ENCODE measurements at regions not wholly inside any gene's neighbourhood (a gene's known extent, or its start where the extent isn't known, plus 50 kb on each side); places are given as distances from the start of the nearest gene placed in this dataset.
"Not testable (repeated sequence)": the region's sequence is repeated elsewhere in the genome, so short reads cannot be mapped to it uniquely, and the experiment has no call there.

DNA sequence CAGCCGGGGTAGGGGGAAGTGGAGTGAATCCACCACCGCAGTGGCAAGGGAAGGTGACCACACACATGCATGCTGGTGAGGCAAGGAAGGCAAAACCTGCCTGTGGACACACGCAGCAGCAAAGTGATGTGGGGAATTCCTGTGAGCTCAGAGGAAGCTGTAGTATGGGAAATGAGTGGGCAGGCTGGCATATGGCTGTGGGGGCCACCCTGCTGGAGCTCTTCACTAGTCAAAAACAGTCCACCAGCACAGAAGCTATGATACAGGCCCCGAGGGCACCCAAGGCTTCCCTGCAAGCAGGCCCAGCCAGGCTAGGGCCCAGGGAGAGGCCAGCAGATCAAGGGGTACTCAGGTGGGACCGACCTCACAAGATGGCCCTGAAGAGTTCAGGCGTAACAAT is 239.1 kb downstream of the CHM start:
- no peak for DNase-seq (ENCODE audit: low read depth)

DNA sequence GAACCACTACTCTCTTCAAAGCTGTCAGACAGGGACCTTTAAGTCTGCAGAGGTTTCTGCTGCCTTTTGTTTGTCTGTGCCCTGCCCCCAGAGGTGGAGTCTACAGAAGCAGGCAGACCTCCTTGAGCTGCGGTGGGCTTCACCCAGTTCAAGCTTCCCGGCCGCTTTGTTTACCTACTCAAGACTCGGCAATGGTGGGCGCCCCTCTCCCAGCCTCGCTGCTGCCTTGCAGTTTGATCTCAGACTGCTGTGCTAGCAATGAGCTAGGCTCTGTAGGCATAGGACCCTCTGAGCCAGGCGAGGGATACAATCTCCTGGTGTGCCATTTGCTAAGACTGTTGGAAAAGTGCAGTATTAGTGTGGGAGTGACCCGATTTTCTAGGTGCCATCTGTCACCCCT is 275.0 kb downstream of the CHM start:
- DNase-seq (ENCODE audit: low read depth), result not testable (repeated sequence)

GRCh38 chrX:85765651-85766050 is 281.7 kb downstream of the CHM start:
- DNase-seq (ENCODE audit: low read depth), result no peak

- not testable (repeated sequence) for DNase-seq (ENCODE audit: low read depth)
Observed at GRCh38 chrX:85723025-85723424, 324.3 kb downstream of the CHM start.

DNA sequence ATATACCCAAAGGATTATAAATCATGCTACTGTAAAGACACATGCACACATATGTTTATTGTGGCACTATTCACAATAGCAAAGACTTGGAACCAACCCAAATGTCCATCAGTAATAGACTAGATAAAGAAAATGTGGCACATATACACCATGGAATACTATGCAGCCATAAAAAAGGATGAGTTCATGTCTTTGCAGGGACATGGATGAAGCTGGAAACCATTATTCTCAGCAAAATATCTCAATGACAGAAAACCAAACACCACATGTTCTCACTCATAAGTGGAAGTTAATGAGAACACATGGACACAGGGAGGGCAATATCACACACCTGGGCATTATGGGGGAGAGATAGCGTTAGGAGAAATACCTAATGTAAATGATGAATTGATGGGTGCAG is 323.8 kb upstream of the POF1B start:
- not testable (repeated sequence) for DNase-seq (ENCODE audit: low read depth)

- no peak for DNase-seq (ENCODE audit: low read depth)
Observed at GRCh38 chrX:85698921-85699320, 319.5 kb upstream of the POF1B start.

GRCh38 chrX:85685843-85686242 is 306.4 kb upstream of the POF1B start:
- no peak for DNase-seq (ENCODE audit: low read depth)

- no peak for DNase-seq (ENCODE audit: low read depth)
Observed at GRCh38 chrX:85666471-85666870, 287.0 kb upstream of the POF1B start.

DNA sequence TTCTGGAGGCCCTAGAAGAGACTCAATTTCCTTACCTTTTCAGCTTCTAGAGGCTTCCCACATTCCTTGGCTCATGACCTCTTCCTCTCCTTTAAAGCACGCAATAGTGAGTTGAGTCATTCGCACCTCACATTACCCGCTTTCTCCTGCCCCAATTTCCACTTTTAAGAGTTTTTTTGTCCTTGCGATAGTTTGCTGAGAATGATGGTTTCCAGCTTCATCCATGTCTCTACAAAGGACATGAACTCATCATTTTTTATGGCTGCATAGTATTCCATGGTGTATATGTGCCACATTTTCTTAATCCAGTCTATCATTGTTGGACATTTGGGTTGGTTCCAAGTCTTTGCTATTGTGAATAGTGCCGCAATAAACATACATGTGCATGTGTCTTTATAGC is 284.5 kb upstream of the POF1B start:
- not testable (repeated sequence) for DNase-seq (ENCODE audit: low read depth)

GRCh38 chrX:85630901-85631300 is 251.4 kb upstream of the POF1B start:
- DNase-seq (ENCODE audit: low read depth), result no peak

GRCh38 chrX:85627363-85627762 is 247.9 kb upstream of the POF1B start:
- no peak for DNase-seq (ENCODE audit: low read depth)

- no peak for DNase-seq (ENCODE audit: low read depth)
Observed at GRCh38 chrX:85622635-85623034, 243.2 kb upstream of the POF1B start.

DNA sequence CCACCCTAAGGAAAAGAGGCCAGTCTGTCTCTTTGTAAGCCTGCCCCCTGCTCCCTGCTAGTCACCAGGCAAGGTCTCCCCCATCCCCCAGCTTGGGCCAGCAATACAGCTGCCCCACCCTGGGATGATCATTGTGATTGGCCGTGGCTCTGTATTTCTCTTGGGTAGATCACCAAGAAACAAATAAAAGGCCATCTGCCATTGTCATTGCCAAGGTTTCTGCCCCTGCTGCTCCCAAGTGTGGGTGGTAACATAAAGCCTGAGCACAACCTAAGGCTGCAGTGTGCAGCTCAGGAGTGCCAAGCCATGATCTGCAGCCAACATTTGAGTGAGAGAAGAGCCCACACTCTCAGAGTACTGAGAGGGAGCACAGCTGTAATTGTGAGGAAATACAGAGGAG is 241.0 kb upstream of the POF1B start:
- no peak for DNase-seq (ENCODE audit: low read depth)

DNA sequence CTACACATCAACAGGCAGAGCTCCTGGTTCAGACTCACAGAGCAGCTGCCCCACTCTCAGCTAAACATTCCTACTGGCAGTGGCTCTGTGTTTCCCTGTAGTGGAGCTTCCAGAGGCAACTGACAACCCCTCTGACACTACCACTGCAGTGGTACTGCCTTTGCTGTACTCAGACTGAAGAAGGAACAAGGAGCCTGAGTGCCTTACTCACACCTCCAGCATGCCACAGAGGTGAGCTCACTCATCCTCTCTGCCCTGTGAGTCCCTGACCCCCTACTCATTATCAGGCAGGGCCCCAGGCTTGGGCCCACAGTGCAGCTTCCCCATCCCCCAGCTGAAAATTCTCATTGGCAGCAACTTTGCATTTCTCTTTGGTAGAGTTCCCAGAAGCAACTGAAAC is 240.5 kb upstream of the POF1B start:
- DNase-seq (ENCODE audit: low read depth), result no peak

- DNase-seq (ENCODE audit: low read depth), result peak; percentile 2
Observed at GRCh38 chrX:85611926-85612325, 232.5 kb upstream of the POF1B start.

DNA sequence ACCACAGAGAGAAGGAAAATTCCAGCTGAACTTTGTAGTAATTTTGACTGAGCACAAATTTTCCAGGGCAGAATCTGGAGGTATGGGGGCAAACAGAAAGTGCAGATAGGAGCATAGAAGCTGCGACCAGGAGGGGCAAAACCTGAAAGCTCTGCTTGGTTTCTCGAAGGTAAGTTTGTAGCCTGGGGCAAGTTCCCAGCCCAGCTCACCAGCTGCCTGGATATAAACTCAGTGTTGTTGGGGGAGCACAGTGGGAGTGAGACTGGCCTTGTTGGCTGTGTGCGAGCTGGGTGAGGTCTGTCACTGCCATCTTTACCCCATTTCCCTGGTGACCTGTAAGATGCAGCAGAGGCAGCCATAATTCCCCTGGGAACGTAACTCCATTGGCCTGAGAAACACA is 213.5 kb upstream of the POF1B start:
- DNase-seq (ENCODE audit: low read depth), result no peak

DNA sequence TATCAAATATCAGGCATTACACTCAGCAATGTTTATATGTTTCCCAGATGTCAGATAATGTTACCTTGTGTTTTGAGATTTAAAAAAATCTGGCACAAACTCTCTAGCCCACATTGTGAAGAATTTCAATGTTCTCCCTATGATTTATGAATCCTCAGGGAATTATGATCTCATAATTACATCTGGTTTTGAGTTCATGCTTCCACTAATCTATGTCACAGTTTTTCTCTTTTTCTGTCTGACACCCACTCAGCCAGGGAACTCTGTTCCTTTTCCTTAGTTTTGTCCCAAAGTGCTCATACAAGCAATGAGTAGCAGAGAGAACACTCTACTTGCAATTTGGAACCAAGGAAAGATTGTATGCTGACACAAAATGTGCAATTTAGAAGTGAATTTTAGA is 212.1 kb upstream of the POF1B start:
- DNase-seq (ENCODE audit: low read depth), result no peak

DNA sequence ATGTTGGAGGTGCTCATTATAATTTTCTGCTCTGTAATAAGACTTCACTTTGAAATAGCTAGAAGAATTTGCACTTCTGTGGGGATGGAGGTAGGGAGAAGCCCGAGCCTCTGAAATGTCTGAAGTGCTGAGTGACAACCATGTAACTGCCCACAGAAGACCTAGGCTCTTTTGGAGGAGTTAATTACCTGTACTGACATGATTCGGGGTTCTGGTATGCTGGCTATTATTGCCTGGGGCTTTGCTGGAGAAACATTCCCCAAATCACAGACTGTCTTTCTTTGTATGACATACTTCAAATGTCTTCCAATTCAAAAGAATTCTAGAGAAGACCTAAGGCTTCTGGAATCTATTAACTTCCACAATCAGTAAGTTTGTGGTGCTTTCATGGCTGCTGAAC is 211.2 kb upstream of the POF1B start:
- DNase-seq (ENCODE audit: low read depth), result no peak

- DNase-seq (ENCODE audit: low read depth), result no peak
Observed at GRCh38 chrX:85573801-85574200, 194.3 kb upstream of the POF1B start.

DNA sequence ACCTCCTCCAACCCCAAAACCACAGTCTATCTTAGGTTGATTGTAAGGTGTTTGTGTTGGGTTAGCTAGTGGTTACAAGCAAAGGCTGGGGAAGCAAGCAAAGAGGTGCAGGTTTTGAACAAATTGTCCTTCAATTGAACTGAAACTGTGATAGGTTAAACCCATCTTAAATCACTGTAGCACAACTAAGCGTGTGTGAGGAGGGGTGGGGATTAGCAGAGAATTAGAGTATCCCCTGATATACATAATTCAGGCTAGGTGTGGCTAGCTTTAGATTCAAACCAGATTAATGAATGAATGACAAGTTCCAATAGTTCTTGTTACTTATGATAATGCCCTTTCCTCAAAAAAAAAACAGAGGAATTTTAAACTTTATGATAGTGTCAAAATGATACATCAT is 191.0 kb upstream of the POF1B start:
- DNase-seq (ENCODE audit: low read depth), result no peak

DNA sequence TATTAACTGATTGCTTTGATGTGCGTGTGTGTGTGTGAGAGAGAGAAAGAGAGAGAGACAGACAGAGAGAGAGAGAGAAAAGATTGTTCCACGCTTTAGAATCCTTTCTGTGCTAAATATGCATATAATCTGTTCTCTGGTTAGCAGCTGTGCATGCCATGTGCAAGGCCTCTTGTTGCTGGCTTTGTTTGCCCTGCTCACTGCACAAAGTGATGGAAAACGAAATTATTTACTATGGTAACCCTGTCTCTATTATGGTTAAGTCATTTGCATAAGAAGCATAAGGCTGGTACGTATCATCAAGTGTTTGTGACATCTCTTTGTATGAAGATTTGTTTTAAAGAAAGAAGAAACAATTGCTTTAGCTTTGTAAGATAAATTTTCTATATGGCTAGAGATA is 190.2 kb upstream of the POF1B start:
- DNase-seq (ENCODE audit: low read depth), result no peak

DNA sequence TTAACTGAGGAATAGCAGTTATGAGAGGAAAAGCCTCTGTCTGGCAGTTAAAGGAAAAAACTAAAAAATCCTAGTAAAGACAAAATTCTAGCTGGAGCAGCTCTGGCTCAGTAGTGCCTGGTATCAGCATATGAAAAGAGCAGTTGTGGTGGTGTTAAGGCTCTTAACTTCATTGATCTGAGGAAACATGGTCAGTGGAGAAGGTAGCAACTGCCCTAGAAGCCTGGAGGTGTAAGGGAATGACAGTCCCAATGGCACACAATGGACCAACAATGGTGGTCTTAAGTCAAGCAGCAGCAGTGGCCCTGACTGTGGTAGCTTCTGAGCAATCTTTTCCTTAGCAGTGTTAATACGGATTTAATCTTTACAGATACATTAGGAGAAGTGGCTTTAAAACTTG is 189.6 kb upstream of the POF1B start:
- DNase-seq (ENCODE audit: low read depth), result no peak

GRCh38 chrX:85561231-85561630 is 181.8 kb upstream of the POF1B start:
- no peak for DNase-seq (ENCODE audit: low read depth)

- DNase-seq (ENCODE audit: low read depth), result no peak
Observed at GRCh38 chrX:85544609-85545008, 165.1 kb upstream of the POF1B start.

DNA sequence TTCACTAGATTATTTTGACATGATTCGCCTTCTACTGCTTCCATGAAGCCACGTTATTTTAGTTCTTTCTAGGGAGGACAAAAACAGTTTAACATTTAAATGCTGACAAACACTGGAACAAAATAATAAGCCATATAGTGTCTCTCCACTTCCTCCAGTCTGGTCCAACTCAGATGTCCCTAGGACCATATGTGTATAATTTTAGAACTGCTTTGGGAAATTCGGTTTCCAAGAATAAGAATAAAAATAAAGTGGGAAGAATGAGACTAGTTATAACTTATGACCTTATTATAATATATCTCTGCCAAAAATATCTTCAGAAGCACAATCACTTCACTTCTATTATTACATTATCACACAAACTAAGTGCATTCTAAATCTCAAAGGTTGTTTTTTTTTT is 164.4 kb upstream of the POF1B start:
- DNase-seq (ENCODE audit: low read depth), result no peak
